Gastroesophageal sphincter (tissue), 3 donors: ENCODE measurements at regions not wholly inside any gene's neighbourhood (a gene's known extent, or its start where the extent isn't known, plus 50 kb on each side); places are given as distances from the start of the nearest gene placed in this dataset.

Source experiments
- CTCF ChIP-seq, 4 experiments: fragments of 200-600 bp in 2 of 4; fragments of 450-650 bp in 2 of 4; sonication (generic) in 1 of 4; IDR thresholded peaks; one replicate each; pipeline ENCODE4 v1.5.1; 2017 to 2019; ENCODE audit warnings: antibody characterized with exemption in 4 of 4, mild to moderate bottlenecking in 2 of 4, moderate library complexity in 2 of 4
- EP300 ChIP-seq: sonication (generic); formaldehyde crosslinking; IDR thresholded peaks from one replicate; pipeline ENCODE4 v1.6.1; 2017; ENCODE audit warnings: antibody characterized with exemption, mild to moderate bottlenecking
- POLR2A ChIP-seq, 2 donors: fragments of 450-650 bp; IDR thresholded peaks; one replicate each; pipeline ENCODE4 v1.6.1; 2017; ENCODE audit warnings: antibody characterized with exemption in 2 of 2, mild to moderate bottlenecking in 2 of 2, moderate library complexity in 1 of 2
- POLR2AphosphoS5 ChIP-seq: sonication (generic); formaldehyde crosslinking; IDR thresholded peaks from one replicate; pipeline ENCODE4 v1.6.1; 2017; ENCODE audit warnings: antibody characterized with exemption

GRCh38 chr3:88616413-88616812, 466.7 kb downstream of the C3orf38 start:
- TF ChIP-seq CTCF (IDR thresholded peaks at IDR 0.05): no peak
- no peak for TF ChIP-seq EP300
- no peak for TF ChIP-seq POLR2A (IDR thresholded peaks at IDR 0.05)
- no peak for TF ChIP-seq POLR2AphosphoS5
